Liver (tissue), 8 donors: ENCODE measurements at regions not wholly inside any gene's neighbourhood (a gene's known extent, or its start where the extent isn't known, plus 50 kb on each side); places are given as distances from the start of the nearest gene placed in this dataset.

Experiments
- DNase-seq: peaks from one replicate; pipeline ENCODE4 v3.0.0-alpha.2; 2017; ENCODE audit warnings: low spot score
- H3K27ac ChIP-seq, 2 donors: one replicate each; pipeline ENCODE4 v1.7.0; 2013; ENCODE audit warnings: inconsistent platforms in 2 of 2, low read length in 2 of 2, control low read depth in 1 of 2, low read depth in 1 of 2, mild to moderate bottlenecking in 1 of 2
- H3K27me3 ChIP-seq, 4 donors: one replicate each; pipeline versions ENCODE4 v1.6.1 to v1.7.0; 2013; ENCODE audit warnings: low read length in 3 of 4, inconsistent platforms in 1 of 4, mild to moderate bottlenecking in 1 of 4, moderate library complexity in 1 of 4; ENCODE audit not compliant: control insufficient read depth in 4 of 4, insufficient read depth in 4 of 4
- H3K36me3 ChIP-seq, 4 donors: one replicate each; pipeline versions ENCODE4 v1.6.1 to v1.7.0; 2013; ENCODE audit warnings: low read length in 3 of 4, mild to moderate bottlenecking in 3 of 4, low read depth in 1 of 4, moderate library complexity in 1 of 4; ENCODE audit not compliant: control insufficient read depth in 4 of 4, insufficient read depth in 3 of 4
- H3K4me1 ChIP-seq, 4 donors: one replicate each; pipeline versions ENCODE4 v1.6.1 to v1.7.0; 2013; ENCODE audit warnings: low read length in 3 of 4, mild to moderate bottlenecking in 3 of 4, moderate library complexity in 1 of 4; ENCODE audit not compliant: control insufficient read depth in 4 of 4, insufficient read depth in 4 of 4
- H3K4me3 ChIP-seq, 3 donors: one replicate each; pipeline versions ENCODE4 v1.6.1 to v1.7.0; 2013; ENCODE audit warnings: low read length in 3 of 3, control low read depth in 1 of 3, low read depth in 1 of 3, mild to moderate bottlenecking in 1 of 3
- H3K9ac ChIP-seq, 2 donors: one replicate each; pipeline ENCODE4 v1.7.0; 2013; ENCODE audit warnings: low read length in 2 of 2, mild to moderate bottlenecking in 2 of 2, moderate library complexity in 2 of 2, control low read depth in 1 of 2, low read depth in 1 of 2
- H3K9me3 ChIP-seq, 4 donors: one replicate each; pipeline versions ENCODE4 v1.6.1 to v1.7.0; 2013; ENCODE audit warnings: low read length in 3 of 4; ENCODE audit not compliant: control insufficient read depth in 4 of 4
- ATF3 ChIP-seq: IDR thresholded peaks from 2 replicates; pipeline ENCODE4 v1.6.1; 2016; ENCODE audit warnings: antibody characterized with exemption
- CTCF ChIP-seq: fragments of 150-350 bp; IDR thresholded peaks from 2 replicates; pipeline ENCODE4 v1.5.1; 2017; ENCODE audit warnings: improper control_type of control experiment, low read depth, low read length; ENCODE audit not compliant: missing input control
- EGR1 ChIP-seq, 2 donors: IDR thresholded peaks; 2 replicates each; pipeline ENCODE4 v1.6.1; 2016 to 2018; ENCODE audit warnings: antibody characterized with exemption in 2 of 2, low read depth in 2 of 2
- FOXA1 ChIP-seq: IDR thresholded peaks from 2 replicates; pipeline ENCODE4 v1.6.1; 2016; ENCODE audit warnings: antibody characterized with exemption
- FOXA2 ChIP-seq: IDR thresholded peaks from 2 replicates; pipeline ENCODE4 v1.6.1; 2016; ENCODE audit warnings: antibody characterized with exemption
- GABPA ChIP-seq, 2 donors: IDR thresholded peaks in 1 of 2; conservative IDR thresholded peaks in 1 of 2; 2 replicates each; pipeline ENCODE4 v1.6.1; 2016; ENCODE audit warnings: antibody characterized with exemption in 2 of 2, mild to moderate bottlenecking in 1 of 2, moderate library complexity in 1 of 2
- HNF4A ChIP-seq, 2 donors: conservative IDR thresholded peaks; 2 replicates each; pipeline ENCODE4 v1.6.1; 2016; ENCODE audit warnings: antibody characterized with exemption in 2 of 2, mild to moderate bottlenecking in 2 of 2
- HNF4G ChIP-seq: IDR thresholded peaks from 2 replicates; pipeline ENCODE4 v1.6.1; 2016; ENCODE audit warnings: antibody characterized with exemption
- RAD21 ChIP-seq, 2 donors: IDR thresholded peaks; 2 replicates each; pipeline ENCODE4 v1.6.1; 2016; ENCODE audit warnings: antibody characterized with exemption in 2 of 2, mild to moderate bottlenecking in 2 of 2
- REST ChIP-seq: IDR thresholded peaks from 2 replicates; pipeline ENCODE4 v1.6.1; 2016; ENCODE audit warnings: antibody characterized with exemption, mild to moderate bottlenecking
- RXRA ChIP-seq, 2 donors: IDR thresholded peaks; 2 replicates each; pipeline ENCODE4 v1.6.1; 2017 to 2018; ENCODE audit warnings: antibody characterized with exemption in 2 of 2, mild to moderate bottlenecking in 1 of 2
- SP1 ChIP-seq: IDR thresholded peaks from 2 replicates; pipeline ENCODE4 v1.6.1; 2018; ENCODE audit warnings: antibody characterized with exemption, mild to moderate bottlenecking
- TAF1 ChIP-seq: conservative IDR thresholded peaks from 2 replicates; pipeline ENCODE4 v1.6.1; 2016; ENCODE audit warnings: antibody characterized with exemption, mild to moderate bottlenecking
- YY1 ChIP-seq: IDR thresholded peaks from 2 replicates; pipeline ENCODE4 v1.6.1; 2016; ENCODE audit warnings: antibody characterized with exemption, mild to moderate bottlenecking
- ZBTB33 ChIP-seq: IDR thresholded peaks from 2 replicates; pipeline ENCODE4 v1.6.1; 2016; ENCODE audit warnings: antibody characterized with exemption
- WGBS: extraction: QIAGEN DNeasy Blood & Tissue Kit; methylation state at CpG from one replicate; pipeline ENCODE4 v1.1.7; 2013; 5-methylcytosine and 5-hydroxymethylcytosine counted together
- donor health status: healthy.
- donor health status: healthy.
- donor health status: healthy.
- donor health status: healthy.
- donor health status: healthy.

GRCh38 chr3:88936831-88937230 is 170.6 kb upstream of the EPHA3 start:
- peaks cover 0 to 2% (median 0%) of the 10 kb centered on the region in 4 donors for H3K27me3 ChIP-seq
- no peak overlapping the region for H3K4me3 ChIP-seq
- no peak overlapping the region for H3K27ac ChIP-seq
- H3K9me3 ChIP-seq, result no peaks in the 10 kb centered on the region
- WGBS, result 61% methylated on average over 3 of the region's 3 CpGs
- TF ChIP-seq YY1, result no peak
- TF ChIP-seq EGR1 (IDR thresholded peaks at IDR 0.05; ENCODE audit: low read depth in 2 of 2), result no peak
- TF ChIP-seq CTCF, result no peak
- no peak for TF ChIP-seq HNF4G
- no peak for TF ChIP-seq FOXA1
- no peak for TF ChIP-seq ZBTB33
- TF ChIP-seq RAD21 (IDR thresholded peaks at IDR 0.05), result no peak
- TF ChIP-seq RXRA (IDR thresholded peaks at IDR 0.05), result no peak
- TF ChIP-seq TAF1, result no peak
- no peak for TF ChIP-seq FOXA2
- TF ChIP-seq REST, result no peak
- no peak for TF ChIP-seq SP1
- TF ChIP-seq ATF3, result no peak
- TF ChIP-seq HNF4A (conservative IDR thresholded peaks at IDR 0.05), result no peak
- no peak overlapping the region for H3K9ac ChIP-seq
- DNase-seq, result no peak
- H3K4me1 ChIP-seq, result no peaks in the 10 kb centered on the region
- H3K36me3 ChIP-seq, result no peaks in the 10 kb centered on the region

GRCh38 chr3:88940296-88940695 is 167.1 kb upstream of the EPHA3 start:
- TF ChIP-seq GABPA (IDR thresholded peaks at IDR 0.05 in 1 of 2, conservative IDR thresholded peaks at IDR 0.05 in 1 of 2), result no peak
- TF ChIP-seq RAD21 (IDR thresholded peaks at IDR 0.05), result no peak
- TF ChIP-seq ZBTB33, result no peak
- no peak for TF ChIP-seq HNF4G
- no peak for TF ChIP-seq ATF3
- Histone ChIP-seq H3K4me3 (no peak overlapping the region), H3K27ac (no peak overlapping the region), H3K36me3 (no peaks in the 10 kb centered on the region), H3K9me3 (no peaks in the 10 kb centered on the region), H3K4me1 (no peaks in the 10 kb centered on the region), H3K9ac (no peak overlapping the region), H3K27me3 (peaks cover 0 to 2% (median 0%) of the 10 kb centered on the region in 4 donors)
- WGBS, result 67% methylated on average over 2 of the region's 2 CpGs
- DNase-seq, result no peak
